ENCODE measurements at regions not wholly inside any gene's neighbourhood (a gene's known extent, or its start where the extent isn't known, plus 50 kb on each side); places are given as distances from the start of the nearest gene placed in this dataset.

- DNase-seq (ENCODE audit: low spot score), result no peak
- no peak for FAIRE-seq
These were observed 101.7 kb downstream of the ADAMTS1 start for GRCh38 chr21:26743524-26743923.

- FAIRE-seq (no peak), DNase-seq (ENCODE audit: low spot score) (no peak)
These were observed 106.0 kb downstream of the ADAMTS1 start for GRCh38 chr21:26739189-26739588.

GRCh38 chr21:26736449-26736848 lies 108.8 kb downstream of the ADAMTS1 start:
- no peak for FAIRE-seq
- DNase-seq (ENCODE audit: low spot score), result no peak

GRCh38 chr21:26732432-26733221 lies 112.6 kb downstream of the ADAMTS1 start:
- FAIRE-seq (no peak), DNase-seq (ENCODE audit: low spot score) (no peak)

- DNase-seq (ENCODE audit: low spot score) (no peak), FAIRE-seq (no peak)
These were observed 125.5 kb downstream of the ADAMTS1 start for GRCh38 chr21:26719750-26720149.

- FAIRE-seq (peak; percentile 76), DNase-seq (ENCODE audit: low spot score) (no peak)
These were observed 128.0 kb downstream of the ADAMTS1 start for GRCh38 chr21:26717146-26717739.

GRCh38 chr21:26715878-26716506 lies 129.2 kb downstream of the ADAMTS1 start:
- no peak for FAIRE-seq
- DNase-seq (ENCODE audit: low spot score), result peak; percentile 47

- no peak for FAIRE-seq
These were observed 130.1 kb downstream of the ADAMTS1 start for GRCh38 chr21:26715116-26715515.

GRCh38 chr21:26710155-26710554 lies 135.1 kb downstream of the ADAMTS1 start:
- FAIRE-seq, result no peak
- DNase-seq (ENCODE audit: low spot score), result no peak

More at GRCh38 chr21:26715116-26715515, 130.1 kb downstream of the ADAMTS1 start:
- no peak for DNase-seq (ENCODE audit: low spot score)

- DNase-seq (ENCODE audit: low spot score) (no peak), FAIRE-seq (no peak)
These were observed 136.0 kb upstream of the CYYR1 start for GRCh38 chr21:26709090-26709489.

GRCh38 chr21:26708223-26708800 lies 135.2 kb upstream of the CYYR1 start:
- no peak for FAIRE-seq
- no peak for DNase-seq (ENCODE audit: low spot score)

GRCh38 chr21:26707246-26707645 lies 134.2 kb upstream of the CYYR1 start:
- FAIRE-seq, result no peak
- DNase-seq (ENCODE audit: low spot score), result no peak

GRCh38 chr21:26698416-26698815 lies 125.3 kb upstream of the CYYR1 start:
- no peak for DNase-seq (ENCODE audit: low spot score)
- no peak for FAIRE-seq

- FAIRE-seq (no peak), DNase-seq (ENCODE audit: low spot score) (no peak)
These were observed 118.3 kb upstream of the CYYR1 start for GRCh38 chr21:26691416-26691815.

- FAIRE-seq (no peak), DNase-seq (ENCODE audit: low spot score) (no peak)
These were observed 113.6 kb upstream of the CYYR1 start for GRCh38 chr21:26686705-26687104.

GRCh38 chr21:26686278-26686677 lies 113.2 kb upstream of the CYYR1 start:
- FAIRE-seq, result no peak
- peak; percentile 44 for DNase-seq (ENCODE audit: low spot score)

- FAIRE-seq (no peak), DNase-seq (ENCODE audit: low spot score) (no peak)
These were observed 111.8 kb upstream of the CYYR1 start for GRCh38 chr21:26684889-26685288.

GRCh38 chr21:26683996-26684395 lies 110.9 kb upstream of the CYYR1 start:
- DNase-seq (ENCODE audit: low spot score), result no peak
- FAIRE-seq, result no peak

GRCh38 chr21:26679284-26679683 lies 106.2 kb upstream of the CYYR1 start:
- no peak for DNase-seq (ENCODE audit: low spot score)
- no peak for FAIRE-seq

- no peak for DNase-seq (ENCODE audit: low spot score)
- no peak for FAIRE-seq
These were observed 101.2 kb upstream of the CYYR1 start for GRCh38 chr21:26674323-26674722.

- FAIRE-seq (no peak), DNase-seq (ENCODE audit: low spot score) (no peak)
These were observed 96.2 kb upstream of the CYYR1 start for GRCh38 chr21:26669215-26669764.

- DNase-seq (ENCODE audit: low spot score) (no peak), FAIRE-seq (no peak)
These were observed 86.7 kb upstream of the CYYR1 start for GRCh38 chr21:26659757-26660156.

Measured in RCC 7860 (cell line).